Epithelial cell of esophagus (primary cell): ENCODE measurements at regions not wholly inside any gene's neighbourhood (a gene's known extent, or its start where the extent isn't known, plus 50 kb on each side); places are given as distances from the start of the nearest gene placed in this dataset.

Experiments used
- DNase-seq: peaks from one replicate; pipeline ENCODE4 v3.0.0; 2010; ENCODE audit warnings: low read depth
- H3K4me3 ChIP-seq: 2 replicates; pipeline ENCODE4 v1.5.1; 2011; ENCODE audit warnings: mild to moderate bottlenecking, low read length, control low read depth
- CTCF ChIP-seq: IDR thresholded peaks from 2 replicates; pipeline ENCODE4 v1.5.1; 2011; ENCODE audit warnings: low read depth, mild to moderate bottlenecking, low read length, control low read depth, inconsistent platforms; ENCODE audit not compliant: insufficient read depth; ENCODE audit errors: missing control alignments

DNA sequence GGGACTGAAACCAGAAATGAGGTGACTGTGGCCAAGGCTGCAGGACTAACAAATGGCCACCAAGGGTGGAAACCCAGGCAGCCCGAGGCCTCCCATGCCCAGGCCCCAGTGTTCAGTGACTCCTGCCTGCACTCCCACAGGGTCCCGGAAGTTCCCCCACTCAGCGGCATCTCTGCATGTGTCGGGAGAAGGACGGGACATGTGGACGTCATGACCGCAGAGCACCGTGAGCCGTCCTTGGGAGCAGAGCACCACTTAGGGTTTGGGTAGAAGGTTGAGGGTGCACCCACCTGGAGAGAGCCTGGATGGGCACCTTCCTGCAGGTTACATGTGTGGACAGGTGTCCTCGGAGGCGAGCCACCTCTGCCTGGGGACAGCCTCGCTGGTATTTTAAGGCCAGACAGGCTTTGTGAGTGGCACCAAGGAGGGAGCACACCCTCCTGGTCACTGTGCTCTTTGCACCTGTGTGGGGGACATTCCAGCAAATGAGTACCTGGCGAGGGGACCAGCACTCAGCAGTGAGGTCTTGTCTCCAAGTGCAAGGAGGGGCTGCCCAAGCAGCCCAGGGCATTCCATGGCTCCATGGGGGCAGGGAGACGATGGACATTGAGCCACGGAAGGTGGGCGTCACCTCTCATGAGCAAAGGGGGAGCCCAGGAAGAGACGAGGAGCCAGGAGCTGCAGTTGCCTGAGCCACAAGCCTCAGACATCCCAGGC is 95.3 kb upstream of the TCERG1L start:
- TF ChIP-seq CTCF = no peak
- no peak overlapping the region for H3K4me3 ChIP-seq
- no peak for DNase-seq

DNA sequence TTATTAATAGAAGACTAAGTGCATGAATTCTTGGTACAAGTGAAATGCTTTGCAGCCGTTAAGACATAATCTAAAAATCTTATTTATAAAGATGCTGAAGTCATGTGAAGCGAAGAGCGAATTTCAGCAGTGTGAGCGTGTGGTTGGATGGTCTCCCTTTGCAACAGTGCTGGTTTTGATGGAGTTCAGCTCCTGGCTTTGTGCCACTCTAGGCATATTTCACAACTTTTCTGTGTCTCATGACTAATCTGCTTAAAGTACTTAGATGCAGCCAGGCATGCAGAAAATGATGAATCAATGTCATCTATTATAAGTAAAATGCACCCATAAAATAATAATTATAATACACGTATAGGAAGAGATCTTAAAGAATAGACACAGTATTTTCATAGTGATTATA is 107.2 kb upstream of the TCERG1L start:
- no peak overlapping the region for H3K4me3 ChIP-seq
- no peak for TF ChIP-seq CTCF
- no peak for DNase-seq

DNA sequence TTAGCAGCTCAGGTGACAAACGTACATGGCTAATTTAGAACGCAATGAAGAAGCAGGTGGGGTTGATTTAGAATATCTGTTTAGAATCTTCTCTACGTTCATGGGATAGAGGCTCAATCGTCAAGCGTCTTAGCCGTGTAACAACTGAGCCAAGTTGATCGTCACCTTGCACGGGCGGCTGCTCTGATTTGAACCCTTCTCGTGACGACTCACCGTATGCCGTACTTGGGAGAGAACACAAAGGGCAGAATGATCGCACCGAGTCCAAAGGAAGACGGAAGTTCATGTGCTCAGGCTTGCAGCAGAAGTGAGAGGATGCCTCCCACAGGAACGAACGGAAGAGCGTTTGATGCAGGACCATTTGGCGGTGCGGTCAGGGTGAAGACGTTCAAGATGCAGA is 108.3 kb upstream of the TCERG1L start:
- no peak overlapping the region for H3K4me3 ChIP-seq
- no peak for DNase-seq
- TF ChIP-seq CTCF = no peak

- TF ChIP-seq CTCF = no peak
- DNase-seq = no peak
- H3K4me3 ChIP-seq = no peak overlapping the region
These were observed 109.3 kb upstream of the TCERG1L start for GRCh38 chr10:131420867-131421266.

DNA sequence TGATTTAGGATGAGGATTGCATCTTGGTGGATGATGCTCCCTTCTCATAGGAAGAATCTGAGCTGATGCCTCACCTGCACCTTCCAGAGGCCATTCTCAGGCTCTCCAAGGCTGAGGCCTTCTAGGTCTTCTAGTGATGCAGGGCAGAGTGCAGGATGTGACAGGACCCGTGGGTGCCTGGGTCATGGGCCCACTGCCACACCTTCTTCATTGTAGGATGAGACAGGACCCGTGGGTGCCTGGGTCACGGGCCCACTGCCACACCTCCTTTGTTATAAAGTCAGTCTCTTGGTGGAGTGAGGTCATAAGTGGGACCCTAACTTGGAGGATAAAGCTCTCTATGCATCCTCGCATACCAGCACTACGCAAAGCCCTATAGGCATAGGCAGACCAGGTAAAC is 109.9 kb upstream of the TCERG1L start:
- H3K4me3 ChIP-seq = no peak overlapping the region
- TF ChIP-seq CTCF = no peak
- DNase-seq = no peak

- no peak overlapping the region for H3K4me3 ChIP-seq
- no peak for DNase-seq
- TF ChIP-seq CTCF = no peak
These were observed 111.2 kb upstream of the TCERG1L start for GRCh38 chr10:131422731-131423130.

DNA sequence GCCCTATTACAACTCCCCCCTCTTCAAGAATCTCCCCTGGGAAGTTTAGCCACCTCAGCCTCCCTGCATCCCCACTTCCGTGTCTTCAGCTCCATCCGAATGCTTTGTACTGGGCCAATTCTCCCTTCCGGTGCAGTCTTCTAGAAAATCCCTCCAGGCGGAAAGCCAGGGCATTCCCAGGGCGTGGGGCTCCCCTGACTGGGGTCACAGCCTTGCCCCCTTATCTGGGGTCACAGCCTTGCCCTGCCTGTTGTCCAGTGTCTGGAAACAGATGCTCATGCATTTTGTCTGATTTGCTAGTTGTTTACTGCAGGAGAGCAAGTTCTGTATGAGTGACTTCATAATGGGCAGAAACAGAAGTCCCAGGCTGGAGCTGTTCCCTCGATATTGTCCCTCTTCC is 112.5 kb upstream of the TCERG1L start:
- TF ChIP-seq CTCF = no peak
- no peak for DNase-seq
- H3K4me3 ChIP-seq = no peak overlapping the region
